OCI-LY3 (cell line): ENCODE measurements at regions not wholly inside any gene's neighbourhood (a gene's known extent, or its start where the extent isn't known, plus 50 kb on each side); places are given as distances from the start of the nearest gene placed in this dataset.

Source experiments
- H2AFZ ChIP-seq: fragments of 200-600, 300-600 bp; shearing (Covaris generic); 2 replicates; pipeline ENCODE4 v1.6.0; 2014; ENCODE audit warnings: antibody characterized with exemption, low read depth, low read length
- H3K27ac ChIP-seq: fragments of 200-600, 300-600 bp; sonication (generic); 2 replicates; pipeline ENCODE4 v1.5.1; 2014; ENCODE audit warnings: mild to moderate bottlenecking, low read length, moderate library complexity, mixed read lengths
- H3K27me3 ChIP-seq: fragments of 200-600, 300-600 bp; sonication (generic); 2 replicates; pipeline ENCODE4 v1.6.1; 2014; ENCODE audit warnings: low read depth, low read length, mixed read lengths
- H3K36me3 ChIP-seq: fragments of 200-600, 300-600 bp; sonication (generic); replicated peaks from 2 replicates; pipeline ENCODE3; 2014; ENCODE audit warnings: low read depth, low read length, mixed read lengths
- H3K4me1 ChIP-seq: fragments of 300-600, 200-600 bp; sonication (generic); 2 replicates; pipeline ENCODE4 v1.6.1; 2014; ENCODE audit warnings: low read length, mixed read lengths
- H3K4me2 ChIP-seq: fragments of 200-600, 300-600 bp; sonication (generic); 2 replicates; pipeline ENCODE4 v1.6.1; 2014; ENCODE audit warnings: low read length, mixed read lengths
- H3K4me3 ChIP-seq: fragments of 300-600, 200-600 bp; sonication (generic); 2 replicates; pipeline ENCODE4 v1.5.1; 2014; ENCODE audit warnings: antibody characterized with exemption, mild to moderate bottlenecking, low read length, moderate library complexity
- H3K79me2 ChIP-seq: fragments of 300-600, 200-600 bp; shearing (Covaris generic); 2 replicates; pipeline ENCODE4 v1.6.1; 2014; ENCODE audit warnings: mild to moderate bottlenecking, low read length, mixed read lengths
- H3K9ac ChIP-seq: fragments of 300-600, 200-600 bp; shearing (Covaris generic); 2 replicates; pipeline ENCODE4 v1.6.0; 2014; ENCODE audit warnings: mild to moderate bottlenecking, low read length, moderate library complexity
- H3K9me3 ChIP-seq: fragments of 200-600, 300-600 bp; shearing (Covaris generic); 2 replicates; pipeline ENCODE4 v1.6.1; 2014; ENCODE audit warnings: low read length, mixed read lengths; ENCODE audit not compliant: insufficient read depth
- H4K20me1 ChIP-seq: fragments of 200-600, 300-600 bp; sonication (generic); 2 replicates; pipeline ENCODE4 v1.6.1; 2016; ENCODE audit warnings: low read length, mixed read lengths; ENCODE audit not compliant: insufficient read depth
- EZH2phosphoT487 ChIP-seq: fragments of 200-600 bp; shearing (Covaris generic); IDR thresholded peaks from 2 replicates; pipeline ENCODE4 v1.6.1; 2018; ENCODE audit warnings: antibody characterized with exemption, mixed run types, low read depth
- TF ChIP-seq, protein P1 (sequence below): fragments of 200-600, 300-600 bp; sonication (generic); IDR thresholded peaks from 2 replicates; pipeline ENCODE4 v1.5.1; 2014; ENCODE audit warnings: antibody characterized with exemption, low read length, low read depth

DNA sequence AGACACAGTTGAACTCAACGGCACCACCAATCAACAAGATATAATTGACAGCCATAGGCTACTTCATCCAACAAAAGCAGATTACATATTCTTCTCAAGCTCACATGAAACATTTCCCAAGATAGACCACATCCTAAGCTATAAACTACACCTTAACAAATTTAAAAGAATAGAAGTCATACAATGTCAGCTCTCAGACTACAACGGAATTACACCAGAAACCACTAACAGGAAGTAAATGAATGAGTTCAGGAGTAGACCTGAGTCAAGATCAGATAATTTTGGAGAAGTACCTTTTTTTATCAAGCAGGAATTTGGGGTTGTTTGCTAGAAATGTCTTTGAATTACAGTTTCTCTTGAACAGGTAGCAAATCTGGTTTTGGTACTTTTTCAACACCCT is 237.8 kb downstream of the TBX18 start:
- Histone ChIP-seq H3K27me3 (no peaks in the 10 kb centered on the region), H3K4me2 (peak overlapping the region; percentile 33), H3K4me1 (peaks cover 57% of the 10 kb centered on the region), H2AFZ (no peak overlapping the region), H3K9ac (no peak overlapping the region), H4K20me1 (no peaks in the 10 kb centered on the region), H3K36me3 (peaks cover 5% of the 10 kb centered on the region), H3K79me2 (no peaks in the 10 kb centered on the region), H3K27ac (peak overlapping the region; percentile 56), H3K4me3 (no peak overlapping the region), H3K9me3 (no peaks in the 10 kb centered on the region)
- TF ChIP-seq EZH2phosphoT487 = no peak
- TF ChIP-seq, protein P1, sequence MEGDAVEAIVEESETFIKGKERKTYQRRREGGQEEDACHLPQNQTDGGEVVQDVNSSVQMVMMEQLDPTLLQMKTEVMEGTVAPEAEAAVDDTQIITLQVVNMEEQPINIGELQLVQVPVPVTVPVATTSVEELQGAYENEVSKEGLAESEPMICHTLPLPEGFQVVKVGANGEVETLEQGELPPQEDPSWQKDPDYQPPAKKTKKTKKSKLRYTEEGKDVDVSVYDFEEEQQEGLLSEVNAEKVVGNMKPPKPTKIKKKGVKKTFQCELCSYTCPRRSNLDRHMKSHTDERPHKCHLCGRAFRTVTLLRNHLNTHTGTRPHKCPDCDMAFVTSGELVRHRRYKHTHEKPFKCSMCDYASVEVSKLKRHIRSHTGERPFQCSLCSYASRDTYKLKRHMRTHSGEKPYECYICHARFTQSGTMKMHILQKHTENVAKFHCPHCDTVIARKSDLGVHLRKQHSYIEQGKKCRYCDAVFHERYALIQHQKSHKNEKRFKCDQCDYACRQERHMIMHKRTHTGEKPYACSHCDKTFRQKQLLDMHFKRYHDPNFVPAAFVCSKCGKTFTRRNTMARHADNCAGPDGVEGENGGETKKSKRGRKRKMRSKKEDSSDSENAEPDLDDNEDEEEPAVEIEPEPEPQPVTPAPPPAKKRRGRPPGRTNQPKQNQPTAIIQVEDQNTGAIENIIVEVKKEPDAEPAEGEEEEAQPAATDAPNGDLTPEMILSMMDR = no peak

DNA sequence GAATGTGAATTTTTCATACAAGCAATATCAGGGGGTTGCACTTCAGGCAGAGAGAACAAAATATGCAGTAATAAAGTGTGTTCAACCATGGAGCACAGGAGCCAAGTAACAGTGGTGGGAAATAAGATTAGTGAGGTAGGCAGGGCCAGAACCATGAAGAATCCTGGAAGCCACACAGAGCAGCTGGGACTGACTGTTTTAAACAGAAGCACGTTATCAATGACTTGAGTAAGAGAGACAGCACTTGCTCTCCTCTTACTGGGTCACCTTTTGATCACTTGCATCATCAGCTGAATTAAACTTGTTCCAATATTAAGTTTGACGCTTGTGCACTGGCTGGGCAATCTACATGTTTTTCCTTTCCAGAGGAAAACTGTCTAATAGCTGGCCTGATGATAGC is 238.5 kb downstream of the TBX18 start:
- H3K9me3 ChIP-seq = no peaks in the 10 kb centered on the region
- H3K27ac ChIP-seq = peak overlapping the region; percentile 56; the same call in 1 of the 2 replicates
- no peak overlapping the region for H3K4me2 ChIP-seq

DNA sequence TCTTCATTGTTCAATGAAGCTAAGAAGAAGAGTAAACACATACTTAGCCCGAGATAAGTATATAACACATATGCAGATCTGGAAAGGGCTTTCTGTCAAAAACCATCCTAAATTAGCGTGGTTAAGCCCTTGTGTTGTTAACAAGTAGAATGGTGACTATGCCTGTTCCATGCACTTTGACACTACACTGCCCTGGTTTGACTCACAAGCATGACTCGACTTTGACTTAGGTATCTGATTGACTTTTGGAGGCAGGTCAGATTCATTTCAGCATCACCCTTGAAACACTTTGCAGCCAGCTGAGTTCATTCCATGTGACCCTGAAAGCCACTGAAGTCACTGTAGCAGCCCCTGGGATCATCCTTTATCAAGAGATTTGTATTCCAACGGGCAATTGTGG is 239.8 kb downstream of the TBX18 start:
- Histone ChIP-seq H3K27me3 (no peaks in the 10 kb centered on the region), H3K4me3 (no peak overlapping the region), H2AFZ (no peak overlapping the region), H3K9ac (no peak overlapping the region), H3K79me2 (no peaks in the 10 kb centered on the region), H3K27ac (no peak overlapping the region), H3K9me3 (no peaks in the 10 kb centered on the region), H3K4me2 (no peak overlapping the region), H3K4me1 (peaks cover 59% of the 10 kb centered on the region), H3K36me3 (peaks cover 5% of the 10 kb centered on the region), H4K20me1 (no peaks in the 10 kb centered on the region)
- TF ChIP-seq, protein P1 = no peak
- TF ChIP-seq EZH2phosphoT487 = no peak

More for the DNA sequence above, 238.5 kb downstream of the TBX18 start:
- Histone ChIP-seq H2AFZ (no peak overlapping the region), H3K4me1 (peaks cover 59% of the 10 kb centered on the region), H3K36me3 (peaks cover 5% of the 10 kb centered on the region), H4K20me1 (no peaks in the 10 kb centered on the region), H3K9ac (no peak overlapping the region), H3K79me2 (no peaks in the 10 kb centered on the region), H3K4me3 (no peak overlapping the region), H3K27me3 (no peaks in the 10 kb centered on the region)
- TF ChIP-seq, protein P1 = no peak
- TF ChIP-seq EZH2phosphoT487 = no peak

DNA sequence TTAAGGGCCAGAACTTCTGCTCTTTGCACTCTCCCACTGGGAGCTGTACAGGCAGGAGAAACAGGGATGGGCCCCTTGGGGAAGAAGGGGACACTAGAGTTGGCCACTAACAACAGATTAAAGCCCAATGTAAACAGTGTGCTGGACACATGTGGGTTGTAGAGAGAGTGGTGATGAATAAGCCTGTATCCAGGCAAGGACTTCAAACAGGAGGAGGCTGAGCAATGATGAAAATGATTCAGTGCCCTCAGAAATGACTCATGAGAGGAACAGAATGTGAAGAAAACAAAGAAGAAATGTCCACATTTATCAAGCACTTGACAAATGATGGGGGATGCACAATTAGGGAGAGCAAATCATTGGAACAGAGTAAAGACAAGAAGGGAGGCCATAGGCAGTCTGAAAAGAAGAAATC is 242.3 kb downstream of the TBX18 start:
- Histone ChIP-seq H3K27me3 (no peaks in the 10 kb centered on the region), H3K9me3 (no peaks in the 10 kb centered on the region), H3K9ac (no peak overlapping the region), H3K79me2 (no peaks in the 10 kb centered on the region), H3K4me2 (peak overlapping the region; percentile 18; the same call in 1 of the 2 replicates), H3K4me1 (peaks cover 48% of the 10 kb centered on the region), H4K20me1 (no peaks in the 10 kb centered on the region), H3K36me3 (peaks cover 5% of the 10 kb centered on the region), H3K4me3 (no peak overlapping the region), H3K27ac (no peak overlapping the region), H2AFZ (no peak overlapping the region)
- TF ChIP-seq, protein P1 = no peak
- TF ChIP-seq EZH2phosphoT487 = no peak
